Heart left ventricle (tissue), 16 donors: ENCODE measurements at regions not wholly inside any gene's neighbourhood (a gene's known extent, or its start where the extent isn't known, plus 50 kb on each side); places are given as distances from the start of the nearest gene placed in this dataset.
"Not testable (repeated sequence)": the region's sequence is repeated elsewhere in the genome, so short reads cannot be mapped to it uniquely, and the experiment has no call there.

ENCODE experiments used
- ATAC-seq, 4 donors: fragments of 200-7000 bp; cut with Tn5 transposase; one replicate each; pipeline ENCODE4 v1.9.1; 2020 to 2022; ENCODE audit warnings: moderate library complexity in 4 of 4, mild to moderate bottlenecking in 3 of 4, moderate number of reproducible peaks in 1 of 4
- DNase-seq, 5 donors: peaks; one replicate each; pipeline ENCODE4 v3.0.0-alpha.2; 2020
- H3K27ac ChIP-seq, 12 donors: fragments of 200-600 bp; sonication (generic) in 4 of 12; one replicate each; pipeline versions ENCODE4 v1.5.0 to v1.8.0; 2016 to 2022; ENCODE audit warnings: mild to moderate bottlenecking in 2 of 12
- H3K27me3 ChIP-seq, 9 donors: fragments of 200-600 bp; sonication (generic) in 2 of 9; one replicate each; pipeline versions ENCODE4 v1.5.1 to v1.8.0; 2016 to 2022; ENCODE audit warnings: mild to moderate bottlenecking in 3 of 9
- H3K36me3 ChIP-seq, 9 donors: fragments of 200-600 bp; sonication (generic) in 2 of 9; one replicate each; pipeline versions ENCODE4 v1.5.0 to v1.8.0; 2018 to 2022; ENCODE audit warnings: mild to moderate bottlenecking in 2 of 9
- H3K4me1 ChIP-seq, 12 donors: fragments of 200-600 bp; sonication (generic) in 4 of 12; one replicate each; pipeline versions ENCODE4 v1.5.0 to v1.8.0; 2016 to 2022; ENCODE audit warnings: mild to moderate bottlenecking in 3 of 12
- H3K4me3 ChIP-seq, 12 donors: fragments of 200-600 bp; sonication (generic) in 4 of 12; one replicate each; pipeline versions ENCODE4 v1.5.0 to v1.8.0; 2017 to 2022; ENCODE audit warnings: mild to moderate bottlenecking in 9 of 12, moderate library complexity in 4 of 12
- H3K9me3 ChIP-seq, 12 donors: fragments of 200-600 bp; sonication (generic) in 4 of 12; one replicate each; pipeline versions ENCODE4 v1.5.0 to v1.8.0; 2016 to 2022; ENCODE audit warnings: mild to moderate bottlenecking in 1 of 12
- CTCF ChIP-seq, 12 donors: fragments of 200-600 bp; sonication (generic) in 4 of 12; IDR thresholded peaks; one replicate each; pipeline versions ENCODE4 v1.5.0 to v1.8.0; 2018 to 2022; ENCODE audit warnings: antibody characterized with exemption in 12 of 12, mild to moderate bottlenecking in 5 of 12
- POLR2A ChIP-seq, 2 donors: fragments of 450-650 bp; IDR thresholded peaks; one replicate each; pipeline ENCODE4 v1.6.1; 2017; ENCODE audit warnings: antibody characterized with exemption in 2 of 2, mild to moderate bottlenecking in 2 of 2, moderate library complexity in 2 of 2
- WGBS, 4 donors: extraction: QIAGEN DNeasy Blood & Tissue Kit in 2 of 4; methylation state at CpG; one replicate each; pipeline versions ENCODE4 v1.1.5 to v1.1.7; 2013 to 2018; 5-methylcytosine and 5-hydroxymethylcytosine counted together
- intact Hi-C, 10 donors: fragments of 100-400 bp; cut with DNase I; formaldehyde crosslinking; loops; one replicate each; pipeline versions ENCODE4 v1.11.1 to v1.14.2; 2022
- donor health status: ischemic (EF 13 %, LVEDD 7.1; RV severe dilation, severe dysfunction).
- donor health status: healthy with polysubstance abuse.
- donor health status: DM: no; HTN: yes; CAD: no.
- donor health status: DM: no; HTN: no; CAD: no.
- donor health status: ischemic (EF 25% LVEDD 6.9; RV normal size, moderate dysfunction).
- donor health status: ischemic (EF 25% LVEDD 5.7; RV mildly dilated, moderate dysfunction).
- donor health status: healthy.
- donor health status: DM: yes; HTN: yes; CAD: no.
- donor health status: ischemic (EF 35%, LVEDD 5.7; RV mildly dilated, moderate dysfunction).
- donor health status: nonischemic (EF 11% LVEDD 7.7; RV severe dilation, severe dysfunction).
- donor health status: DM: yes; HTN: yes; CAD: no.
- donor health status: PGD.
- donor health status: ischemic (EF 29% LVEDD 5.4; RV normal size, mild dysfunction).
- donor health status: nonischemic (EF 23%, LVEDD 6.1; RV moderate dilation, normal function).

GRCh38 chr4:137952116-137952515 lies 290.0 kb downstream of the SLC7A11 start:
- no peaks in the 10 kb centered on the region for H3K36me3 ChIP-seq
- no peak overlapping the region for H3K4me3 ChIP-seq
- TF ChIP-seq POLR2A (IDR thresholded peaks at IDR 0.05) = no peak
- no peak for TF ChIP-seq CTCF (IDR thresholded peaks at IDR 0.05)
- H3K27me3 ChIP-seq = no peaks in the 10 kb centered on the region
- intact Hi-C loops = no loop called here
- peaks cover 0 to 9% (median 0%) of the 10 kb centered on the region in 12 donors for H3K9me3 ChIP-seq
- no peak for ATAC-seq
- no peak for DNase-seq
- no peaks in the 10 kb centered on the region for H3K4me1 ChIP-seq
- H3K27ac ChIP-seq = no peak overlapping the region
- 65 to 76% (median 72%) methylated on average over 2 of the region's 2 CpGs for WGBS, 4 donors

GRCh38 chr4:137950286-137950685 lies 291.9 kb downstream of the SLC7A11 start:
- intact Hi-C loops = no loop called here
- Histone ChIP-seq H3K27ac (no peak overlapping the region), H3K4me1 (no peaks in the 10 kb centered on the region), H3K9me3 (peaks cover 0 to 9% (median 0%) of the 10 kb centered on the region in 12 donors), H3K36me3 (no peaks in the 10 kb centered on the region), H3K27me3 (no peaks in the 10 kb centered on the region), H3K4me3 (no peak overlapping the region)
- ATAC-seq (no peak), DNase-seq (no peak)
- 85 to 94% (median 91%) methylated on average over 3 of the region's 3 CpGs for WGBS, 4 donors
- TF ChIP-seq POLR2A (IDR thresholded peaks at IDR 0.05) (no peak), CTCF (IDR thresholded peaks at IDR 0.05) (no peak)

- Histone ChIP-seq H3K27ac (no peak overlapping the region), H3K4me1 (no peaks in the 10 kb centered on the region), H3K36me3 (no peaks in the 10 kb centered on the region), H3K27me3 (no peaks in the 10 kb centered on the region), H3K9me3 (peaks cover 0 to 9% (median 0%) of the 10 kb centered on the region in 12 donors), H3K4me3 (no peak overlapping the region)
- intact Hi-C loops = no loop called here
- TF ChIP-seq CTCF (IDR thresholded peaks at IDR 0.05) (no peak), POLR2A (IDR thresholded peaks at IDR 0.05) (no peak)
- DNase-seq = no peak
- no peak for ATAC-seq
Observed at GRCh38 chr4:137949746-137950145, 292.4 kb downstream of the SLC7A11 start.

GRCh38 chr4:137946453-137947174 lies 295.5 kb downstream of the SLC7A11 start:
- no peak for TF ChIP-seq CTCF (IDR thresholded peaks at IDR 0.05)
- TF ChIP-seq POLR2A (IDR thresholded peaks at IDR 0.05) = no peak

GRCh38 chr4:137942815-137943214 lies 299.3 kb downstream of the SLC7A11 start:
- intact Hi-C loops, DNase-seq, H3K27me3 ChIP-seq, H3K4me1 ChIP-seq, H3K36me3 ChIP-seq, H3K4me3 ChIP-seq, H3K27ac ChIP-seq, ATAC-seq: not testable (repeated sequence)
- H3K9me3 ChIP-seq = peaks cover 0 to 24% (median 7%) of the 10 kb centered on the region in 12 donors
- WGBS, 4 donors = 90 to 93% (median 92%) methylated on average over 15 of the region's 15 CpGs

More at GRCh38 chr4:137946453-137947174, 295.5 kb downstream of the SLC7A11 start:
- H3K27me3 ChIP-seq = no peaks in the 10 kb centered on the region
- no peak for DNase-seq
- no peaks in the 10 kb centered on the region for H3K36me3 ChIP-seq
- no peaks in the 10 kb centered on the region for H3K4me1 ChIP-seq
- intact Hi-C loops = no loop called here
- 86 to 93% (median 88%) methylated on average over 1 of the region's 1 CpG for WGBS, 4 donors
- no peak overlapping the region for H3K4me3 ChIP-seq
- H3K27ac ChIP-seq = no peak overlapping the region
- ATAC-seq = no peak
- H3K9me3 ChIP-seq = peaks cover 0 to 9% (median 0%) of the 10 kb centered on the region in 12 donors

GRCh38 chr4:137942015-137942515 lies 300.1 kb downstream of the SLC7A11 start:
- WGBS, 4 donors = 92 to 96% (median 94%) methylated on average over 13 to 31 of the region's 32 CpGs; no CpG with 5 or more reads in 1 of the 4 donors
- H3K9me3 ChIP-seq = peaks cover 0 to 24% (median 7%) of the 10 kb centered on the region in 12 donors
- H3K4me3 ChIP-seq, DNase-seq, H3K36me3 ChIP-seq, intact Hi-C loops, H3K27me3 ChIP-seq, ATAC-seq, H3K4me1 ChIP-seq, H3K27ac ChIP-seq: not testable (repeated sequence)
